ENCODE measurements at regions not wholly inside any gene's neighbourhood (a gene's known extent, or its start where the extent isn't known, plus 50 kb on each side); places are given as distances from the start of the nearest gene placed in this dataset.

GRCh38 chr6:50961611-50962010 lies 142.9 kb downstream of the TFAP2B start:
- Histone ChIP-seq H3K36me3 (ENCODE audit: control insufficient read depth, insufficient read depth, low read length) (no peaks in the 10 kb centered on the region), H3K27me3 (ENCODE audit: control insufficient read depth, insufficient read depth, low read length) (no peaks in the 10 kb centered on the region), H3K4me3 (ENCODE audit: low read depth, low read length) (no peak overlapping the region)
- no peak for DNase-seq (ENCODE audit: low read depth)
- no peak for TF ChIP-seq CTCF (IDR thresholded peaks at IDR 0.05; ENCODE audit: insufficient read depth, low read depth, low read length)
- ChIA-PET CTCF (no interaction called here), POLR2A (no interaction called here)

- no peak for TF ChIP-seq CTCF (IDR thresholded peaks at IDR 0.05; ENCODE audit: insufficient read depth, low read depth, low read length)
Observed at GRCh38 chr6:50962213-50962759, 143.6 kb downstream of the TFAP2B start.

DNA sequence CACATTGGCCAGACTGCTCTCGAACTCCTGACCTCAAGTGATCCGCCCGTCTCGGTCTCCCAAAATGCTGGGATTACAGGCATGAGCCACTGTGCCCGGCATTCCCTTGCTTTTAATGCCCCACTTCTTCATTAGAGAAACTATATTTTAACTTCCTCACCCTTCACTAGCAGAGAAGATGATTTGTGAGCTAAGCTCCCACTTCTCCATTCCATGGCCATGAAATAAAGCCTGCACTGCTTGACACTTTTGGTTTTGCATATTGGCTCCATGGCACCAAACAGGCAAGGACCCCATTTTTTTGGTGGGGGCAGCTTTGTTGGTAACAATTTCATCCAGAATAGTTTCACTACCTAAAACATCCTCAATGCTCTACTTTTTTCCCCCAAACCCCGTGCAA lies 145.3 kb downstream of the TFAP2B start:
- H3K27me3 ChIP-seq (ENCODE audit: control insufficient read depth, insufficient read depth, low read length): no peaks in the 10 kb centered on the region
- ChIA-PET POLR2A (no interaction called here), CTCF (no interaction called here)
- no peak overlapping the region for H3K4me3 ChIP-seq (ENCODE audit: low read depth, low read length)
- DNase-seq (ENCODE audit: low read depth): no peak
- no peak for TF ChIP-seq CTCF (IDR thresholded peaks at IDR 0.05; ENCODE audit: insufficient read depth, low read depth, low read length)
- H3K36me3 ChIP-seq (ENCODE audit: control insufficient read depth, insufficient read depth, low read length): no peaks in the 10 kb centered on the region

More at GRCh38 chr6:50962213-50962759, 143.6 kb downstream of the TFAP2B start:
- H3K4me3 ChIP-seq (ENCODE audit: low read depth, low read length): no peak overlapping the region
- ChIA-PET CTCF (no interaction called here), POLR2A (no interaction called here)
- no peak for DNase-seq (ENCODE audit: low read depth)
- H3K36me3 ChIP-seq (ENCODE audit: control insufficient read depth, insufficient read depth, low read length): no peaks in the 10 kb centered on the region
- no peaks in the 10 kb centered on the region for H3K27me3 ChIP-seq (ENCODE audit: control insufficient read depth, insufficient read depth, low read length)

- no peaks in the 10 kb centered on the region for H3K27me3 ChIP-seq (ENCODE audit: control insufficient read depth, insufficient read depth, low read length)
- POLR2A ChIA-PET: no interaction called here
- no peak for TF ChIP-seq CTCF (IDR thresholded peaks at IDR 0.05; ENCODE audit: insufficient read depth, low read depth, low read length)
- CTCF ChIA-PET: no interaction called here
- H3K4me3 ChIP-seq (ENCODE audit: low read depth, low read length): no peak overlapping the region
- H3K36me3 ChIP-seq (ENCODE audit: control insufficient read depth, insufficient read depth, low read length): no peaks in the 10 kb centered on the region
- DNase-seq (ENCODE audit: low read depth): no peak
Observed at GRCh38 chr6:50965495-50965894, 146.8 kb downstream of the TFAP2B start.

- no peak for TF ChIP-seq CTCF (IDR thresholded peaks at IDR 0.05; ENCODE audit: insufficient read depth, low read depth, low read length)
- Histone ChIP-seq H3K4me3 (ENCODE audit: low read depth, low read length) (no peak overlapping the region), H3K36me3 (ENCODE audit: control insufficient read depth, insufficient read depth, low read length) (no peaks in the 10 kb centered on the region), H3K27me3 (ENCODE audit: control insufficient read depth, insufficient read depth, low read length) (no peaks in the 10 kb centered on the region)
- CTCF ChIA-PET: no interaction called here
- no peak for DNase-seq (ENCODE audit: low read depth)
- POLR2A ChIA-PET: no interaction called here
Observed at GRCh38 chr6:50966532-50966931, 147.9 kb downstream of the TFAP2B start.

All from BJ (cell line).